H1 (cell line): ENCODE measurements at regions not wholly inside any gene's neighbourhood (a gene's known extent, or its start where the extent isn't known, plus 50 kb on each side); places are given as distances from the start of the nearest gene placed in this dataset.

ENCODE experiments used
- CHD1 ChIP-seq: IDR thresholded peaks from 2 replicates; pipeline ENCODE4 v1.6.1; 2012; ENCODE audit warnings: low read depth, low read length, improper control_type of control experiment
- CHD2 ChIP-seq: IDR thresholded peaks from 2 replicates; pipeline ENCODE4 v1.6.1; 2012; ENCODE audit warnings: low read length, improper control_type of control experiment
- HDAC2 ChIP-seq, 2 experiments: fragments of 300-600 bp in 1 of 2; sonication (generic) in 1 of 2; IDR thresholded peaks; 2 replicates each; pipeline ENCODE4 v1.6.1; 2011 to 2012; ENCODE audit warnings: low read depth in 2 of 2, low read length in 2 of 2, mild to moderate bottlenecking in 2 of 2, moderate library complexity in 2 of 2, borderline replicate concordance in 1 of 2, inconsistent platforms in 1 of 2
- KDM1A ChIP-seq: fragments of 200-600, 300-600 bp; sonication (generic); IDR thresholded peaks from 2 replicates; pipeline ENCODE4 v1.7.1; 2016; ENCODE audit warnings: mild to moderate bottlenecking, low read length, borderline replicate concordance
- NANOG ChIP-seq: IDR thresholded peaks from 2 replicates; pipeline ENCODE4 v1.6.1; 2011; ENCODE audit warnings: low read length, low read depth, mild to moderate bottlenecking, inconsistent platforms; ENCODE audit not compliant: insufficient read depth, poor library complexity, severe bottlenecking
- TF ChIP-seq, protein P1 (sequence below): fragments of 300-600 bp; sonication (generic); IDR thresholded peaks from 2 replicates; pipeline ENCODE4 v1.7.1; 2012; ENCODE audit warnings: low read length, moderate library complexity, mild to moderate bottlenecking, inconsistent platforms; ENCODE audit not compliant: insufficient replicate concordance
- TF ChIP-seq, protein P2 (sequence below): IDR thresholded peaks from 2 replicates; pipeline ENCODE4 v1.6.1; 2012; ENCODE audit warnings: inconsistent platforms
- TF ChIP-seq, protein P3 (sequence below): IDR thresholded peaks from 2 replicates; pipeline ENCODE4 v1.6.1; 2012; ENCODE audit warnings: low read length, inconsistent platforms

DNA sequence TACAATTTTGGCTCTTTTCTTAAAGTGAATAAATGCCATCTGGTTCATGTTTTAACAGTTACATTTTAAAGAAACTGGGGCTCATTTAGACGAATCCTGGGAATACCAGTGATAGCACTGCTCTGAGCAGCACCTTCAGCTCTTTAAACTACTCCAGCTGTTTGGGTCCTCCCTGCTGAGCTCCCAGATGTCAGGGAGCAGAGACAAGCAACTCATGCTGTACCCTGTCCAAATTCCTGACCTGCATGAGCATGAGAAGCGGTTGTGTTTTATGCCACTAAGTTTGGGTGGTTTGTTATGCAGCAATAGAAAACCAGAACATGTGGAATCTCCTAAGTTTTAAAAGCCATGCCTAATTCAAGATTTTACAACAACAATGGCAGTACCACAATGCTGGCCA lies 90.0 kb downstream of the FDX1 start (continued):
- TF ChIP-seq, protein P1, sequence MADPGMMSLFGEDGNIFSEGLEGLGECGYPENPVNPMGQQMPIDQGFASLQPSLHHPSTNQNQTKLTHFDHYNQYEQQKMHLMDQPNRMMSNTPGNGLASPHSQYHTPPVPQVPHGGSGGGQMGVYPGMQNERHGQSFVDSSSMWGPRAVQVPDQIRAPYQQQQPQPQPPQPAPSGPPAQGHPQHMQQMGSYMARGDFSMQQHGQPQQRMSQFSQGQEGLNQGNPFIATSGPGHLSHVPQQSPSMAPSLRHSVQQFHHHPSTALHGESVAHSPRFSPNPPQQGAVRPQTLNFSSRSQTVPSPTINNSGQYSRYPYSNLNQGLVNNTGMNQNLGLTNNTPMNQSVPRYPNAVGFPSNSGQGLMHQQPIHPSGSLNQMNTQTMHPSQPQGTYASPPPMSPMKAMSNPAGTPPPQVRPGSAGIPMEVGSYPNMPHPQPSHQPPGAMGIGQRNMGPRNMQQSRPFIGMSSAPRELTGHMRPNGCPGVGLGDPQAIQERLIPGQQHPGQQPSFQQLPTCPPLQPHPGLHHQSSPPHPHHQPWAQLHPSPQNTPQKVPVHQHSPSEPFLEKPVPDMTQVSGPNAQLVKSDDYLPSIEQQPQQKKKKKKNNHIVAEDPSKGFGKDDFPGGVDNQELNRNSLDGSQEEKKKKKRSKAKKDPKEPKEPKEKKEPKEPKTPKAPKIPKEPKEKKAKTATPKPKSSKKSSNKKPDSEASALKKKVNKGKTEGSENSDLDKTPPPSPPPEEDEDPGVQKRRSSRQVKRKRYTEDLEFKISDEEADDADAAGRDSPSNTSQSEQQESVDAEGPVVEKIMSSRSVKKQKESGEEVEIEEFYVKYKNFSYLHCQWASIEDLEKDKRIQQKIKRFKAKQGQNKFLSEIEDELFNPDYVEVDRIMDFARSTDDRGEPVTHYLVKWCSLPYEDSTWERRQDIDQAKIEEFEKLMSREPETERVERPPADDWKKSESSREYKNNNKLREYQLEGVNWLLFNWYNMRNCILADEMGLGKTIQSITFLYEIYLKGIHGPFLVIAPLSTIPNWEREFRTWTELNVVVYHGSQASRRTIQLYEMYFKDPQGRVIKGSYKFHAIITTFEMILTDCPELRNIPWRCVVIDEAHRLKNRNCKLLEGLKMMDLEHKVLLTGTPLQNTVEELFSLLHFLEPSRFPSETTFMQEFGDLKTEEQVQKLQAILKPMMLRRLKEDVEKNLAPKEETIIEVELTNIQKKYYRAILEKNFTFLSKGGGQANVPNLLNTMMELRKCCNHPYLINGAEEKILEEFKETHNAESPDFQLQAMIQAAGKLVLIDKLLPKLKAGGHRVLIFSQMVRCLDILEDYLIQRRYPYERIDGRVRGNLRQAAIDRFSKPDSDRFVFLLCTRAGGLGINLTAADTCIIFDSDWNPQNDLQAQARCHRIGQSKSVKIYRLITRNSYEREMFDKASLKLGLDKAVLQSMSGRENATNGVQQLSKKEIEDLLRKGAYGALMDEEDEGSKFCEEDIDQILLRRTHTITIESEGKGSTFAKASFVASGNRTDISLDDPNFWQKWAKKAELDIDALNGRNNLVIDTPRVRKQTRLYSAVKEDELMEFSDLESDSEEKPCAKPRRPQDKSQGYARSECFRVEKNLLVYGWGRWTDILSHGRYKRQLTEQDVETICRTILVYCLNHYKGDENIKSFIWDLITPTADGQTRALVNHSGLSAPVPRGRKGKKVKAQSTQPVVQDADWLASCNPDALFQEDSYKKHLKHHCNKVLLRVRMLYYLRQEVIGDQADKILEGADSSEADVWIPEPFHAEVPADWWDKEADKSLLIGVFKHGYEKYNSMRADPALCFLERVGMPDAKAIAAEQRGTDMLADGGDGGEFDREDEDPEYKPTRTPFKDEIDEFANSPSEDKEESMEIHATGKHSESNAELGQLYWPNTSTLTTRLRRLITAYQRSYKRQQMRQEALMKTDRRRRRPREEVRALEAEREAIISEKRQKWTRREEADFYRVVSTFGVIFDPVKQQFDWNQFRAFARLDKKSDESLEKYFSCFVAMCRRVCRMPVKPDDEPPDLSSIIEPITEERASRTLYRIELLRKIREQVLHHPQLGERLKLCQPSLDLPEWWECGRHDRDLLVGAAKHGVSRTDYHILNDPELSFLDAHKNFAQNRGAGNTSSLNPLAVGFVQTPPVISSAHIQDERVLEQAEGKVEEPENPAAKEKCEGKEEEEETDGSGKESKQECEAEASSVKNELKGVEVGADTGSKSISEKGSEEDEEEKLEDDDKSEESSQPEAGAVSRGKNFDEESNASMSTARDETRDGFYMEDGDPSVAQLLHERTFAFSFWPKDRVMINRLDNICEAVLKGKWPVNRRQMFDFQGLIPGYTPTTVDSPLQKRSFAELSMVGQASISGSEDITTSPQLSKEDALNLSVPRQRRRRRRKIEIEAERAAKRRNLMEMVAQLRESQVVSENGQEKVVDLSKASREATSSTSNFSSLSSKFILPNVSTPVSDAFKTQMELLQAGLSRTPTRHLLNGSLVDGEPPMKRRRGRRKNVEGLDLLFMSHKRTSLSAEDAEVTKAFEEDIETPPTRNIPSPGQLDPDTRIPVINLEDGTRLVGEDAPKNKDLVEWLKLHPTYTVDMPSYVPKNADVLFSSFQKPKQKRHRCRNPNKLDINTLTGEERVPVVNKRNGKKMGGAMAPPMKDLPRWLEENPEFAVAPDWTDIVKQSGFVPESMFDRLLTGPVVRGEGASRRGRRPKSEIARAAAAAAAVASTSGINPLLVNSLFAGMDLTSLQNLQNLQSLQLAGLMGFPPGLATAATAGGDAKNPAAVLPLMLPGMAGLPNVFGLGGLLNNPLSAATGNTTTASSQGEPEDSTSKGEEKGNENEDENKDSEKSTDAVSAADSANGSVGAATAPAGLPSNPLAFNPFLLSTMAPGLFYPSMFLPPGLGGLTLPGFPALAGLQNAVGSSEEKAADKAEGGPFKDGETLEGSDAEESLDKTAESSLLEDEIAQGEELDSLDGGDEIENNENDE = no peak
- TF ChIP-seq KDM1A (no peak), HDAC2 (IDR thresholded peaks at IDR 0.05; ENCODE audit: borderline replicate concordance in 1 of 2, low read depth in 2 of 2, low read length in 2 of 2) (no peak), NANOG (no peak), CHD2 (no peak), CHD1 (no peak)
- TF ChIP-seq, protein P2, sequence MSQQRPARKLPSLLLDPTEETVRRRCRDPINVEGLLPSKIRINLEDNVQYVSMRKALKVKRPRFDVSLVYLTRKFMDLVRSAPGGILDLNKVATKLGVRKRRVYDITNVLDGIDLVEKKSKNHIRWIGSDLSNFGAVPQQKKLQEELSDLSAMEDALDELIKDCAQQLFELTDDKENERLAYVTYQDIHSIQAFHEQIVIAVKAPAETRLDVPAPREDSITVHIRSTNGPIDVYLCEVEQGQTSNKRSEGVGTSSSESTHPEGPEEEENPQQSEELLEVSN = no peak
- TF ChIP-seq, protein P3, sequence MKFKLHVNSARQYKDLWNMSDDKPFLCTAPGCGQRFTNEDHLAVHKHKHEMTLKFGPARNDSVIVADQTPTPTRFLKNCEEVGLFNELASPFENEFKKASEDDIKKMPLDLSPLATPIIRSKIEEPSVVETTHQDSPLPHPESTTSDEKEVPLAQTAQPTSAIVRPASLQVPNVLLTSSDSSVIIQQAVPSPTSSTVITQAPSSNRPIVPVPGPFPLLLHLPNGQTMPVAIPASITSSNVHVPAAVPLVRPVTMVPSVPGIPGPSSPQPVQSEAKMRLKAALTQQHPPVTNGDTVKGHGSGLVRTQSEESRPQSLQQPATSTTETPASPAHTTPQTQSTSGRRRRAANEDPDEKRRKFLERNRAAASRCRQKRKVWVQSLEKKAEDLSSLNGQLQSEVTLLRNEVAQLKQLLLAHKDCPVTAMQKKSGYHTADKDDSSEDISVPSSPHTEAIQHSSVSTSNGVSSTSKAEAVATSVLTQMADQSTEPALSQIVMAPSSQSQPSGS = no peak
